Activated T-helper 1 cell treated with anti-CD3 and anti-CD28 coated beads, Interleukin-12 subunit alpha, Interleukin-12 subunit beta, Interleukin-2, Interleukin-4 antibody, amounts not matched to agents 30 ng/mL and 10 ng/mL and 1 ng/mL, durations not matched to agents 14 hours and 24 hours and 36 hours (primary cell): ENCODE measurements at regions not wholly inside any gene's neighbourhood (a gene's known extent, or its start where the extent isn't known, plus 50 kb on each side); places are given as distances from the start of the nearest gene placed in this dataset.

ENCODE experiments used
- DNase-seq: peaks from one replicate; pipeline ENCODE4 v3.0.0; 2021; ENCODE audit warnings: low spot score
- H3K27ac Mint-ChIP-seq: one replicate; pipeline ENCODE4 v1.8.0; 2021; ENCODE audit warnings: mild to moderate bottlenecking, mixed read lengths
- H3K27me3 Mint-ChIP-seq: one replicate; pipeline ENCODE4 v1.8.0; 2022; ENCODE audit warnings: mild to moderate bottlenecking, moderate library complexity, mixed read lengths; ENCODE audit not compliant: insufficient read depth
- H3K36me3 Mint-ChIP-seq: one replicate; pipeline ENCODE4 v1.8.0; 2021; ENCODE audit warnings: low read depth, mixed read lengths
- H3K4me1 Mint-ChIP-seq: one replicate; pipeline ENCODE4 v1.8.0; 2021; ENCODE audit warnings: low read depth, mixed read lengths
- H3K4me3 Mint-ChIP-seq: one replicate; pipeline ENCODE4 v1.8.0; 2021; ENCODE audit warnings: mild to moderate bottlenecking, moderate library complexity, mixed read lengths
- H3K9me3 Mint-ChIP-seq: one replicate; pipeline ENCODE4 v1.8.0; 2021; ENCODE audit warnings: mixed read lengths
- intact Hi-C: fragments of 100-400 bp; cut with micrococcal nuclease; formaldehyde crosslinking; loops from one replicate; pipeline ENCODE4 v1.15.1; 2024

- Mint-ChIP-seq H3K9me3 (no peaks in the 10 kb centered on the region), H3K36me3 (no peaks in the 10 kb centered on the region), H3K4me3 (no peak overlapping the region), H3K27ac (no peak overlapping the region), H3K4me1 (no peaks in the 10 kb centered on the region), H3K27me3 (no peaks in the 10 kb centered on the region)
- intact Hi-C loops = no loop called here
- no peak for DNase-seq
These were observed 252.1 kb upstream of the N4BP1 start for GRCh38 chr16:48862087-48862532.

GRCh38 chr16:48860341-48860740, 250.4 kb upstream of the N4BP1 start:
- Mint-ChIP-seq H3K4me3 (no peak overlapping the region), H3K4me1 (no peaks in the 10 kb centered on the region), H3K36me3 (no peaks in the 10 kb centered on the region), H3K27ac (no peak overlapping the region), H3K27me3 (no peaks in the 10 kb centered on the region), H3K9me3 (no peaks in the 10 kb centered on the region)
- DNase-seq = no peak
- intact Hi-C loops = no loop called here

GRCh38 chr16:48852951-48853350, 243.0 kb upstream of the N4BP1 start:
- H3K9me3 Mint-ChIP-seq = no peaks in the 10 kb centered on the region
- DNase-seq = no peak
- H3K27me3 Mint-ChIP-seq = no peaks in the 10 kb centered on the region
- no peak overlapping the region for H3K4me3 Mint-ChIP-seq
- H3K36me3 Mint-ChIP-seq = no peaks in the 10 kb centered on the region
- intact Hi-C loops = no loop called here
- H3K4me1 Mint-ChIP-seq = no peaks in the 10 kb centered on the region
- no peak overlapping the region for H3K27ac Mint-ChIP-seq

GRCh38 chr16:48852458-48852857, 242.5 kb upstream of the N4BP1 start:
- H3K4me1 Mint-ChIP-seq = no peaks in the 10 kb centered on the region
- H3K27ac Mint-ChIP-seq = no peak overlapping the region
- H3K36me3 Mint-ChIP-seq = no peaks in the 10 kb centered on the region
- no peaks in the 10 kb centered on the region for H3K27me3 Mint-ChIP-seq
- no peak for DNase-seq
- H3K4me3 Mint-ChIP-seq = no peak overlapping the region
- H3K9me3 Mint-ChIP-seq = no peaks in the 10 kb centered on the region
- intact Hi-C loops = no loop called here

- Mint-ChIP-seq H3K27ac (no peak overlapping the region), H3K27me3 (no peaks in the 10 kb centered on the region), H3K4me1 (no peaks in the 10 kb centered on the region), H3K9me3 (no peaks in the 10 kb centered on the region), H3K4me3 (no peak overlapping the region), H3K36me3 (no peaks in the 10 kb centered on the region)
- intact Hi-C loops = no loop called here
- DNase-seq = no peak
These were observed 240.3 kb upstream of the N4BP1 start for GRCh38 chr16:48850097-48850770.

GRCh38 chr16:48846277-48846676, 236.3 kb upstream of the N4BP1 start:
- DNase-seq = no peak
- H3K27me3 Mint-ChIP-seq = no peaks in the 10 kb centered on the region
- no peaks in the 10 kb centered on the region for H3K9me3 Mint-ChIP-seq
- H3K4me1 Mint-ChIP-seq = no peaks in the 10 kb centered on the region
- intact Hi-C loops = no loop called here
- H3K4me3 Mint-ChIP-seq = no peak overlapping the region
- no peaks in the 10 kb centered on the region for H3K36me3 Mint-ChIP-seq
- no peak overlapping the region for H3K27ac Mint-ChIP-seq

- H3K27ac Mint-ChIP-seq = no peak overlapping the region
- DNase-seq = no peak
- no peaks in the 10 kb centered on the region for H3K36me3 Mint-ChIP-seq
- H3K9me3 Mint-ChIP-seq = no peaks in the 10 kb centered on the region
- H3K4me1 Mint-ChIP-seq = no peaks in the 10 kb centered on the region
- H3K4me3 Mint-ChIP-seq = no peak overlapping the region
- intact Hi-C loops = no loop called here
- H3K27me3 Mint-ChIP-seq = no peaks in the 10 kb centered on the region
These were observed 235.3 kb upstream of the N4BP1 start for GRCh38 chr16:48845261-48845660.

GRCh38 chr16:48838349-48838748, 228.4 kb upstream of the N4BP1 start:
- Mint-ChIP-seq H3K27ac (no peak overlapping the region), H3K4me3 (no peak overlapping the region), H3K9me3 (no peaks in the 10 kb centered on the region), H3K4me1 (no peaks in the 10 kb centered on the region), H3K27me3 (peaks cover 2% of the 10 kb centered on the region), H3K36me3 (no peaks in the 10 kb centered on the region)
- intact Hi-C loops = no loop called here
- no peak for DNase-seq

- no peaks in the 10 kb centered on the region for H3K9me3 Mint-ChIP-seq
- no peaks in the 10 kb centered on the region for H3K36me3 Mint-ChIP-seq
- H3K27me3 Mint-ChIP-seq = peaks cover 2% of the 10 kb centered on the region
- intact Hi-C loops = no loop called here
- H3K4me1 Mint-ChIP-seq = no peaks in the 10 kb centered on the region
- no peak overlapping the region for H3K27ac Mint-ChIP-seq
- H3K4me3 Mint-ChIP-seq = no peak overlapping the region
- no peak for DNase-seq
These were observed 226.7 kb upstream of the N4BP1 start for GRCh38 chr16:48836636-48837035.

- H3K36me3 Mint-ChIP-seq = no peaks in the 10 kb centered on the region
- H3K4me1 Mint-ChIP-seq = no peaks in the 10 kb centered on the region
- H3K9me3 Mint-ChIP-seq = no peaks in the 10 kb centered on the region
- H3K4me3 Mint-ChIP-seq = no peak overlapping the region
- intact Hi-C loops = no loop called here
- H3K27ac Mint-ChIP-seq = no peak overlapping the region
- DNase-seq = no peak
- H3K27me3 Mint-ChIP-seq = peaks cover 2% of the 10 kb centered on the region
These were observed 226.1 kb upstream of the N4BP1 start for GRCh38 chr16:48836067-48836466.

- DNase-seq = no peak
- H3K4me1 Mint-ChIP-seq = no peaks in the 10 kb centered on the region
- intact Hi-C loops = no loop called here
- no peaks in the 10 kb centered on the region for H3K36me3 Mint-ChIP-seq
- no peaks in the 10 kb centered on the region for H3K9me3 Mint-ChIP-seq
- H3K27ac Mint-ChIP-seq = no peak overlapping the region
- H3K4me3 Mint-ChIP-seq = no peak overlapping the region
- no peaks in the 10 kb centered on the region for H3K27me3 Mint-ChIP-seq
These were observed 224.6 kb upstream of the N4BP1 start for GRCh38 chr16:48834576-48834975.

GRCh38 chr16:48833461-48833860, 223.5 kb upstream of the N4BP1 start:
- Mint-ChIP-seq H3K9me3 (no peaks in the 10 kb centered on the region), H3K4me3 (no peak overlapping the region), H3K27ac (no peak overlapping the region), H3K27me3 (no peaks in the 10 kb centered on the region), H3K4me1 (no peaks in the 10 kb centered on the region), H3K36me3 (no peaks in the 10 kb centered on the region)
- intact Hi-C loops = no loop called here
- DNase-seq = no peak

- no peaks in the 10 kb centered on the region for H3K36me3 Mint-ChIP-seq
- H3K4me1 Mint-ChIP-seq = no peaks in the 10 kb centered on the region
- no peaks in the 10 kb centered on the region for H3K27me3 Mint-ChIP-seq
- no peak overlapping the region for H3K4me3 Mint-ChIP-seq
- DNase-seq = no peak
- intact Hi-C loops = no loop called here
- H3K9me3 Mint-ChIP-seq = peaks cover 5% of the 10 kb centered on the region
- H3K27ac Mint-ChIP-seq = no peak overlapping the region
These were observed 221.2 kb upstream of the N4BP1 start for GRCh38 chr16:48831076-48831722.
